DMS53 (cell line): ENCODE measurements at regions not wholly inside any gene's neighbourhood (a gene's known extent, or its start where the extent isn't known, plus 50 kb on each side); places are given as distances from the start of the nearest gene placed in this dataset.

Source experiments
- DNase-seq: peaks from one replicate; lab custom pipeline; 2025; lab: John Stamatoyannopoulos, UW

DNA sequence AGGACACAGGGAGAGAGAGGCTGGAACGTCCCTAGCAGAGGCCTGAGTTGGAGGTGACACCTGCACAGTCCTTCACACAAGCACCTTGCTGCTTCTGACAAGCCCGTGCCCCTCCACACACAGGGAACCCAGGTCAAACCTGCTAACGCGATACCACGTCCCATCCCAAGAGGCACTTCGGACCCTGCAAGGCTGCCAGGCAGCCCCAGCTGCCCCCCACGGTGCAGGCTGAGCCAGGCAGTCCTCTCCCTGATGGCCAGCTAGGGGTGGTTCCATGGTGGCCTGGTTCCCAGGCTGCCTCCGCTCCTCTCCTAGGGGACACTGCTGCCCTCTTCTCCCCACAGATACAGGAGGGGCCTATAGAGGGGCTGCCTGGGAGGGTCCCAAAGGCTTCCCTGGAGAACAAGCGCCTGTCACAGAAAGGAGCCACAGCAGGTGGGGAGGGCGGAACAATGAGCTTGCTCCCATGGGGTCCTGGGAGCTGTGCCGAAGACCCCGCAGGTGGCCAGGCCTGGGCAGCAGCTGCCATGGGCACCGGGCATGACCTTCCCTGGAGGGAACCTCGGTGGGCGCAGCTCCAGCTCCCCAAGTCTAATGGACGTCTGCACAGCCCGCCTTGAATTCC, 434.2 kb upstream of the MYT1L start:
- no peak for DNase-seq

GRCh38 chr2:2764739-2765138, 433.7 kb upstream of the MYT1L start:
- no peak for DNase-seq

GRCh38 chr2:2764001-2764355, 432.9 kb upstream of the MYT1L start:
- no peak for DNase-seq

DNA sequence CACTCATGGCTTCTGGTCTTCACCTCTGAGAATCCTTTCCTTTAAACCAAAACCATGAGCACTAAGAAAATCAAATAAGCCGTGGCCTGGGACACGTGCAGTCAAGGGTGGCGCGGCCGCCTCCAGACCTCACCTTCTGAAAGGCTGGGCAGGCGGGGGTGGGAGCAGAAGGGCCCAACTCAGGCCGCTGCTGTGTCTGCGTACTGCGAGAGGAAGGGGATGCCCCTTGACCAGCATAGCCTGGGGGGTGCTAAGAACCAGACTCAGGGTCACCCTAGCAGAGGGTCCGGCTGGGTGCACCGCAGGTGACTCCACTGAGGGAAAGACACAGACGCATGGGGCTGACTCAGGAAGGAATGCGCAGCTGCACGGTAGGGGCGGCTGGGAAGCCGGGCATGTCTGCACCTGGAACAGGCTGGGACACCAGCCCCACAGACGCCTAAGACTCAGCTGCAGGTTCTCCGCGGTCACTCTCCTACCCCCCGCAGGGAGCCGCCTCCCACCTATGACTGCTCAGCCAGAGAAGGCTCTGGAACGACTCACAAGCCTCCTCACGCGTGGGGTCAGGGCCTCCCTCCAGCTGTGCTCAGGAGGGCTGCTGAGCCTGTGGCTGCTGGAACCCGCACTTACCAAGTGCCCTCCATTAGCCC, 432.4 kb upstream of the MYT1L start:
- DNase-seq, result no peak

DNA sequence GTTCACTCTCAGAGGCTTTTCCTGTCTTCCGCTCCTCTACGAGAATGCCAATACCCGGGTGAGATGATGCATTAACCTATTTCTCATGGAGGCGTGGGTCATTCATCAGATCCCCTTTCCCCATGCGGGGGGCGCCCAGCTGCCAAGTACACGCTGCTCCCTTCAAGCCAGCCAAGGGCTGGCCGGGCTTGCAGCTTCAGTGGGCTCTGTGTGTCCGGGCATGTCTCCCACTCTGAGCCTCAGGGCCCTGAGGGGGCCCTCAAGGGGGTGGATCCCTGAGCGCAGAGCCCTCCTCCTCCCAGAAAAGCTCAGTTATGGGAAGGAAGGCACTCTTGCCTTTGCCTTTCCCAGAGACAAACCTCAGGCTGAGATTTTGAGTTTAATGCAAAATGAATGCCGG, 431.8 kb upstream of the MYT1L start:
- DNase-seq, result no peak

DNA sequence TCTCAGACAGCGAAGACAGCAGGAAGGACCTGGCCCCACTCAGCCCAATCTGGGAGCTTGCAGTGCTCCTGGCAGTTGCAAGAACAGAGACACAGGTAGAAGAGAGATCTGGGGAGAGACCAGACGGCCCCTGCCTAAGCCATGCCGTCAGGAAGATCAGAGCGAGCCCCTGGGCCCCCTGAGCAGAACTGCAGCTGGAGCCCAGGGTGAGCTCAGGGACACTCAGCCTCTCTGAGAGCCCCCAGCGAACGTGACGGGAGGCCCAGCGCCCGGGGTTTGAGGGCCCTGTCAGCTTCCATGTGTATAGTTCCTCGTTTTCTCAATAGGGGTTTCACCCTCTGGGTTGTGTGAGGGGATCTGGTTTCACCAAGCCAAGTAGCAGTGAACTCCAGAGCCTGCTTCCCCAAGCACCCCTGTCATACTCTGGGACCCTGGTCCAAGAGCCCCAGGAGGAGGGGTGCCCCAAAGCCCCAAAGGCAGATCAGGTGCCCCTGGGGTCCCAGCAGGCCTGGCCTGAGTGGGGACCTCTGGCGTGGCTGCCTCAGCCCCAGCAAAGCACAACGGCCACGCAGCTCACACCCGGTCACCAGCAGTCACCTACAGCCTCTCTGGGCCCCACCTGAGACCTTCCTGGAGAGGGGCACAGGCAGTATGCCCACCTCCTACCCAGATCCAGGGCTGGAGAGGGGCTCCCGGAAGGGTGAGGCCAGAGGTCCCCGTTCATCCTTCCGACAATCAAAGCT, 431.3 kb upstream of the MYT1L start:
- no peak for DNase-seq

- DNase-seq, result no peak
Measured at GRCh38 chr2:2758793-2759367, 427.8 kb upstream of the MYT1L start.

DNA sequence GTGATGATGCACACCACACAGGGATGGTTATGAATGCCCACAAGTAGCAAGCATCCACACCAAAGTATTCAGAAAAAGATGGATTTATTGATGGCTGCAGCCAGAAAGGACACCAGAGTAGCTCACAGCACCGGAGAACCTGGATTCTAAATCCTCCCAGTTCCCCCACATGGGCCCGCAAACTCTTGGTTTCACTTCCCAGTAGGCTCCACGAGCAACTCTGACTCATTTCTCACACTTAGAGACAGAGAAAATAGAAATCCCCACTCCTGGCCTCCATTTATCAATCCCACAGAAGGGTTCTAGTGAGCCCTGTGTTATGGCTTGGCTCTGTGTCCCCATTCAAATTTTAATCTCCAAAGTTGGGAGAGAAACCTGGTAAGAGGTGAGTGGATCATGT, 426.7 kb upstream of the MYT1L start:
- no peak for DNase-seq

DNA sequence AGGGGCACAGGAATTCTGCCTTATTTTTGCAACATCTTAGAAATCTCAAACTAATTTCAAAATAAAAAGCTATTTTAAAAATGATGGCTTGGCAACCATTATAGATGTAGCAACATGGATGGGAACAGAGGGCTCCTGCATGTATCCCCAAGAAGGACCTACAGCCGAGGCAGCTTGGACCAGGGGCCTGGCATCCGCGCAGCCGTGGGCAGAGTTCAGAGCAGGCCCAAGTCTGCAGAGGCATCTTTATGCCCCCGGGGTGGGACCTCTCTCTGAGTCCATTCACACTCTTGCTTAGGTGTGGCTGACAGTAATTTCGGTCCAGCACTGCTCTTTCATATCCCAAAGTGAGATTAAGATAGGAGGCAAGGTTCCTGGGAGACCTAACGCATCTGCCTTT, 425.8 kb upstream of the MYT1L start:
- no peak for DNase-seq

DNA sequence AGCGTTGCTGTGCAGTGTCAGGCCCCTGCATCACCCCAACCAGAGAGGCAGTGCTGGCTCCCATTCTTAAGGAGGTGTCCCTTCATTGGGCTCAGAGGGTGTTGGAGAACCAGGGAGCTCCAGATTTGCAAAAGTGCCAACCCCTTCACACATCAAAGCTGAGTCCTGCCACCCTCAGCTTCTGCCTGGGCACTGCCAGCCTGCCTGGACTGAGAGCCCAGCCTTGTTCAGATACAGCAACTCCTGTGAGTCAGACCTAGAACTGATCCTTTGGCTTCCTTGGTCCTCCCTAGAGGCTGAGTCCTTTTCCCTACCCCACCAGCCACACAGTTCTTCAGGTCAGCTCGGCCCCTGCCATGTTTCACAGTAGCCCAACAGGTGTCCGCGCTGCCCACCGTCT, 424.9 kb upstream of the MYT1L start:
- DNase-seq, result no peak

- DNase-seq, result no peak
Measured at GRCh38 chr2:2754940-2755339, 423.9 kb upstream of the MYT1L start.

- DNase-seq, result no peak
Measured at GRCh38 chr2:2751715-2752315, 420.7 kb upstream of the MYT1L start.

DNA sequence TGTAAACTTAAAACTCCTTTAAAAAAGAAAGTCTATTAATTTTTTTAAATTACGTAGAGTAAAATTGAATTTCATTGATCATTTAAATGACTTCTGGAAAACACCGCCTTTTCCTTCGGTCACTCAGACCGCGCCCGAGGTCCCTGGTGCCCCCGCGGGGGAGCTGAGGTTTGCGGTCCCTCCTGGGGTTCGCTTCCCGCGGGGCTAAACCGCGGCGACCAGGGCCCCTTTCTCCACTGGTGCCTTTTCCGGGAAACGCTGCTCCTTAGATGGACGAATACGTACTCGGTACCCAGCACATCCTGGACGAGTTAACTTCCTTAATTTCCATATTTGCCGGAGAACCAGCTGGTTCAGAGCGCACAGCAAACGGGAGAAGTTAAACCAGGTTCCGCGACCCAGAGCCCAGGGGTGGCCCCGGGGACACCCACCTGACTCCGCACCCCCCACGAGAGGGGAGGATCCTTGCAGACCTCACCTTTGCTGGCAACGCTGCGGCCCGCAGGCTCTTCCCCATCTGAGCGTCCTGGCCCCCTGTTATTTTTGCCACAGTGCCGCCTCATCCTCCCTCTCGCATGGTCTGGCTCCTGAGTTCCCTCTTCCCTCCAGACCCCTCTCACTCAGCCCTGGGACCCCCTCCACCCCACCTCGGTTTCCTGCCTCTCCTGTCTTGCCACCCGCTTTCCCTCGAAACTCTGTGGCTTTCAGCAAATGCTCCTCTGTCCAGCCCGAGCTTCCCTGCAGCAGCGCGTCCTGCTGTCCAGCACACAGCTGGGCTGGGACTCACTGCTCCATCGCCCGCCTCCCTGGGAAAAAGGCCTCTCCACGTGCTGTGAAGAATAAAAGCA, 420.0 kb upstream of the MYT1L start:
- no peak for DNase-seq

GRCh38 chr2:2749206-2749598, 418.1 kb upstream of the MYT1L start:
- no peak for DNase-seq

GRCh38 chr2:2748399-2749205, 417.5 kb upstream of the MYT1L start:
- no peak for DNase-seq

- no peak for DNase-seq
Measured at GRCh38 chr2:2747797-2748301, 416.8 kb upstream of the MYT1L start.

DNA sequence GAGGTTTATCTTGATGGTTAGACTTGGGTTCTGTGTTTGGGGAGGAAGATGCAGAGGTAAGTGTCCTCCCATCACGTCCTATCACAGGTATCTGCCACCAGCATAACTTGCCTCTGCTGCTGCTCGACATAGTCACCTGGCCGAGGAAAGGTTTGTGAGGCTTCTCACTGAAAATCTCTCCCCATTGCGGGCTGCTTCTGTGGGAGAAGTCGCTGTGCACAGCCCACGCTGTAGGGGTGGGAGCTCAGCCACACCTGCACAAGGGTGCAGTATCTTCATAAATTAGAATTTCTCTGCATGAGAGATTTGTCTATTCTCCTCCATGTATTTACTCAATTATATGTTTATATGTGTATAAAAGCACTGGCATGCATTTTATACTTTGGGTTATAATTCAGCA, 415.7 kb upstream of the MYT1L start:
- DNase-seq, result no peak

GRCh38 chr2:2744958-2745715, 414.1 kb upstream of the MYT1L start:
- no peak for DNase-seq

DNA sequence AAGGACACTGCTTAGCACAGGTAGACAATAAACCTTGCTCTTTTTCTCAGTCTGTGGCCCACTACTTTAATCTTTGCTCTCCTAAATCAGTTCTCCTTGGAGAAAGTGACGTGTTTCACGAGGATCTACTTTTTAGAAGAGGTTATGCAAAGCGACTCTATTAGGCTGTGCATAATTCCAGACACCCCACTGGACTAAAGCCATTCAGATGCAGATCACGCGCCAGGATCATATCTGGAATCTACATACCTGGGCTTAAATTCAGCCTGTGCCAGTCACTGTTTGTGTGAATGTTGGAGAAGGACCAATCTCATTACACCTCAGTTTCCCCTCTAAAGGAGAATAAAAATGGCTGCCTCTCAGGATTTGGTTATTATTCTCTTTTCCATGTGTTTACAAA, 413.0 kb upstream of the MYT1L start:
- no peak for DNase-seq

GRCh38 chr2:2743164-2743571, 412.1 kb upstream of the MYT1L start:
- DNase-seq, result no peak
